Stimulated activated CD8-positive, alpha-beta memory T cell treated with anti-CD3 and anti-CD28 coated beads, Interleukin-2, amount 100 ng/mL, for 48 hours (primary cell): ENCODE measurements at regions not wholly inside any gene's neighbourhood (a gene's known extent, or its start where the extent isn't known, plus 50 kb on each side); places are given as distances from the start of the nearest gene placed in this dataset.

Experiments used
- DNase-seq, 2 donors: peaks; one replicate each; pipeline ENCODE4 v3.0.0-alpha.2; 2020; ENCODE audit warnings: low read depth in 2 of 2

- DNase-seq = no peak
Measured at GRCh38 chr18:41145516-41145915, 809.5 kb upstream of the PIK3C3 start.

- DNase-seq = no peak
Measured at GRCh38 chr18:41144441-41144840, 810.6 kb upstream of the PIK3C3 start.

- no peak for DNase-seq
Measured at GRCh38 chr18:41140506-41140905, 814.5 kb upstream of the PIK3C3 start.

- DNase-seq = no peak
Measured at GRCh38 chr18:41135146-41135545, 819.9 kb upstream of the PIK3C3 start.

GRCh38 chr18:41134426-41134825, 820.6 kb upstream of the PIK3C3 start:
- no peak for DNase-seq

GRCh38 chr18:41131050-41131449, 824.0 kb upstream of the PIK3C3 start:
- no peak for DNase-seq

GRCh38 chr18:41128545-41128944, 826.5 kb upstream of the PIK3C3 start:
- DNase-seq = no peak

GRCh38 chr18:41128126-41128525, 826.9 kb upstream of the PIK3C3 start:
- no peak for DNase-seq

- DNase-seq = no peak
Measured at GRCh38 chr18:41126541-41127235, 828.3 kb upstream of the PIK3C3 start.

- DNase-seq = no peak
Measured at GRCh38 chr18:41121116-41121826, 833.8 kb upstream of the PIK3C3 start.

- DNase-seq = no peak
Measured at GRCh38 chr18:41119031-41119430, 836.0 kb upstream of the PIK3C3 start.

GRCh38 chr18:41113885-41114482, 841.0 kb upstream of the PIK3C3 start:
- DNase-seq = no peak

GRCh38 chr18:41099451-41099850, 855.6 kb upstream of the PIK3C3 start:
- no peak for DNase-seq

GRCh38 chr18:41096504-41096903, 858.5 kb upstream of the PIK3C3 start:
- no peak for DNase-seq

GRCh38 chr18:41077076-41077475, 878.0 kb upstream of the PIK3C3 start:
- no peak for DNase-seq

- DNase-seq = no peak
Measured at GRCh38 chr18:41075212-41075611, 879.8 kb upstream of the PIK3C3 start.

- DNase-seq = no peak
Measured at GRCh38 chr18:41073372-41073954, 881.6 kb upstream of the PIK3C3 start.

GRCh38 chr18:41072946-41073345, 882.1 kb upstream of the PIK3C3 start:
- no peak for DNase-seq

GRCh38 chr18:41071826-41072225, 883.2 kb upstream of the PIK3C3 start:
- DNase-seq = no peak

GRCh38 chr18:41069167-41069566, 885.9 kb upstream of the PIK3C3 start:
- DNase-seq = no peak

- DNase-seq = no peak
Measured at GRCh38 chr18:41064916-41065315, 890.1 kb upstream of the PIK3C3 start.

GRCh38 chr18:41060967-41061366, 894.1 kb upstream of the PIK3C3 start:
- DNase-seq = no peak

- DNase-seq = no peak
Measured at GRCh38 chr18:41059126-41059415, 896.0 kb upstream of the PIK3C3 start.
